OCI-LY7 (cell line): ENCODE measurements at regions not wholly inside any gene's neighbourhood (a gene's known extent, or its start where the extent isn't known, plus 50 kb on each side); places are given as distances from the start of the nearest gene placed in this dataset.

Experiments used
- BruUV-seq: library from RNA; stranded (reverse); fragments of 400-500 nt; replicated peaks from 2 replicates; lab custom pipeline; 2021; lab: Mats Ljungman, UMichigan
- CTCF ChIA-PET: fragments of 300-600 bp; sonication (Branson Sonifier 250); formaldehyde crosslinking; loops from one replicate; lab custom pipeline; 2022; ENCODE audit warnings: antibody characterized with exemption; ENCODE audit not compliant: unreplicated experiment; lab: Charles Lee
- POLR2A ChIA-PET: fragments of 300-600 bp; sonication (Branson Sonifier 250); formaldehyde crosslinking; loops from one replicate; lab custom pipeline; 2022; ENCODE audit warnings: antibody characterized with exemption; lab: Charles Lee
- DNase-seq: peaks from one replicate; pipeline ENCODE4 v3.0.0-alpha.2; 2015; ENCODE audit warnings: low spot score
- H2AFZ ChIP-seq: fragments of 200-600 bp; sonication (generic), shearing (Covaris generic); 2 replicates; pipeline ENCODE4 v1.6.1; 2014; ENCODE audit warnings: mild to moderate bottlenecking, antibody characterized with exemption, low read length, moderate library complexity
- H3K27ac ChIP-seq: fragments of 200-600 bp; sonication (generic); 2 replicates; pipeline ENCODE4 v1.5.1; 2014; ENCODE audit warnings: mixed run types, low read depth, mild to moderate bottlenecking, moderate library complexity, low read length, inconsistent platforms; ENCODE audit not compliant: poor library complexity, severe bottlenecking
- H3K36me3 ChIP-seq: fragments of 200-600 bp; sonication (generic); 2 replicates; pipeline ENCODE4 v1.6.1; 2014; ENCODE audit warnings: mild to moderate bottlenecking, antibody characterized with exemption, low read length, moderate library complexity, mixed read lengths; ENCODE audit not compliant: insufficient read depth
- H3K4me1 ChIP-seq: fragments of 200-600 bp; sonication (generic); 2 replicates; pipeline ENCODE4 v1.5.1; 2014; ENCODE audit warnings: mild to moderate bottlenecking, low read length; ENCODE audit not compliant: insufficient read depth, poor library complexity, severe bottlenecking
- H3K4me2 ChIP-seq: fragments of 200-600 bp; sonication (generic); 2 replicates; pipeline ENCODE4 v1.6.1; 2014; ENCODE audit warnings: mild to moderate bottlenecking, low read length
- H3K4me3 ChIP-seq: fragments of 200-600 bp; sonication (generic); 2 replicates; pipeline ENCODE4 v1.5.1; 2014; ENCODE audit warnings: mild to moderate bottlenecking, low read depth, low read length; ENCODE audit not compliant: poor library complexity, severe bottlenecking
- H3K79me2 ChIP-seq: fragments of 200-600 bp; sonication (generic); 2 replicates; pipeline ENCODE4 v1.6.1; 2016; ENCODE audit warnings: low read depth, mild to moderate bottlenecking, low read length, moderate library complexity, mixed read lengths; ENCODE audit not compliant: insufficient read depth
- H3K9me2 ChIP-seq: fragments of 200-600 bp; sonication (generic); 2 replicates; pipeline ENCODE4 v1.6.1; 2016; ENCODE audit warnings: mild to moderate bottlenecking, low read length, mixed read lengths; ENCODE audit not compliant: insufficient read depth
- H3K9me3 ChIP-seq: fragments of 200-600 bp; sonication (generic); 2 replicates; pipeline ENCODE4 v1.6.1; 2014; ENCODE audit warnings: mild to moderate bottlenecking, mixed run types, low read length, mixed read lengths
- H4K20me1 ChIP-seq: fragments of 200-600 bp; sonication (generic); 2 replicates; pipeline ENCODE4 v1.6.1; 2014; ENCODE audit warnings: mild to moderate bottlenecking, antibody characterized with exemption, low read length, moderate library complexity, mixed read lengths; ENCODE audit not compliant: insufficient read depth
- CTCF ChIP-seq: fragments of 200-600 bp; sonication (generic); conservative IDR thresholded peaks from 2 replicates; pipeline ENCODE4 v1.5.1; 2014; ENCODE audit warnings: mild to moderate bottlenecking, antibody characterized with exemption, low read length, moderate library complexity, mixed read lengths
- EZH2phosphoT487 ChIP-seq: fragments of 200-600 bp; sonication (generic); IDR thresholded peaks from 2 replicates; pipeline ENCODE4 v1.6.1; 2018; ENCODE audit warnings: low read depth, borderline replicate concordance, mild to moderate bottlenecking, mixed run types, antibody characterized with exemption, low read length, moderate library complexity, mixed read lengths
- intact Hi-C: fragments of 100-400 bp; cut with micrococcal nuclease; formaldehyde crosslinking; loops from one replicate; pipeline ENCODE4 v1.10.0; 2022; ENCODE audit not compliant: unreplicated experiment

DNA sequence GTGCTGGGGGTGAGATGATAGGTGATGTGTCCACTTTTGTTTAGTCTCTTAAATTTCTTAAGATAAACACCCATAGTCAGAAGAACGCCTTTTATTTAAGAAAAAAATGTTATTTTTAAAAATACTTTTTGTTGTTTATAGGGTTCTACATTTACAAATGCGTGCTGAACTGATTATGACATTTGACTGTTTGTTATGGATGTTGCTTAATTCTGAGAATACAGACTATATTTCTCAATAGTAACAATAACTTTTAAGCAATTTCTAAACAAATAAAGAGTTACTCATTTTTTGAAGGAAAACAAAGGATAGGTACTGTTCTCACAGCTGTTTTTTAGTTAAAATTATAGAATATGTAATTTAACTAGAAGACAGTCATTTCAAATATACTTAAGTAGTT lies 249.9 kb upstream of the GBE1 start:
- Histone ChIP-seq H3K4me1 (no peaks in the 10 kb centered on the region), H3K4me2 (no peak overlapping the region), H3K36me3 (no peaks in the 10 kb centered on the region), H2AFZ (no peak overlapping the region), H3K9me3 (no peaks in the 10 kb centered on the region), H4K20me1 (no peaks in the 10 kb centered on the region), H3K27ac (no peak overlapping the region), H3K79me2 (no peaks in the 10 kb centered on the region), H3K4me3 (no peak overlapping the region), H3K9me2 (no peaks in the 10 kb centered on the region)
- CTCF ChIA-PET, result no interaction called here
- POLR2A ChIA-PET, result no interaction called here
- no TSS peak for BruUV-seq
- intact Hi-C loops, result no loop called here
- TF ChIP-seq EZH2phosphoT487, result no peak
- no peak for DNase-seq

DNA sequence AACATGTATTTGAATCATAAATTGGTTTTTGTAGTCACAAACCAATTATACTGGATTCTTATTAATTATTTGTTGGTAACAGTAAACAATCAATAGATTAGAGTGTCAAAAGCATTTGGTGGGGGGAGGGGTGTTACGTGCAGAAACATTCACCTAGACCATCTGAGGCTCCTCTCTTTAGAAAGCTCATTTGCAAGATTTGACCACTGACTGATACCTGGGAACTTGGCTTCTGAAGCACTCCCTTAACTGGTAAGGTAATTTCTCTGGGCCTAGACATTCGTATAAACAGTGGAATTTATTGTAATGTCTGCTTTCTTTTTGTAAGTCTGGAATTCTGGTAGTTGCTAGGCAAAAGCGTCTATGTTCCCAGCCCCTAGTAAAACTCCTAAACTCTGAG lies 243.8 kb upstream of the GBE1 start:
- CTCF ChIA-PET, result no interaction called here
- Histone ChIP-seq H3K4me2 (no peak overlapping the region), H3K4me1 (no peaks in the 10 kb centered on the region), H4K20me1 (no peaks in the 10 kb centered on the region), H3K79me2 (no peaks in the 10 kb centered on the region), H3K4me3 (no peak overlapping the region), H3K9me2 (no peaks in the 10 kb centered on the region), H3K36me3 (no peaks in the 10 kb centered on the region), H3K9me3 (no peaks in the 10 kb centered on the region), H3K27ac (no peak overlapping the region), H2AFZ (no peak overlapping the region)
- BruUV-seq, result no TSS peak
- DNase-seq, result no peak
- no peak for TF ChIP-seq CTCF
- TF ChIP-seq EZH2phosphoT487, result no peak
- POLR2A ChIA-PET, result interaction anchor here (1.1 kb wide), 1 partner anchor 366 kb away, joined by 3 read pairs; no protein-coding TSS in a partner anchor
- intact Hi-C loops, result no loop called here

DNA sequence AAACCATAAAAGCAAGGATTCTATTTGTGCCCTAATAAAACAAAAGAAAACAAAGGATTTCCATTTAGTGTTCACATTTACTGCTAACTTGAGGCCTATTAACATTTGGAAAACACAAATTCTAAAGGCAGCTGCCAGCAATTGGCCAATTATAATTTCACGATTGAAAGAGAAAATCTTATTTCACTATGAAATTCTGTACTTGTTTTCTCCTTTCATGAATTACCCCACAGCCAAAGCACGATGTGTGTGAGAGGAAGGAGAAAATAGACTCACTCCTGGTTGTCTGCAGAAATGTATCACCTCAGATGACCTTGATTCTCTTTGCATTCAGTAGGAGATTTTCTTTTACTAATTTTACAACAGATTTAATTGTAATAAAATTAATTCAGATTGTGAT lies 242.8 kb upstream of the GBE1 start:
- no peaks in the 10 kb centered on the region for H3K36me3 ChIP-seq
- intact Hi-C loops, result no loop called here
- no TSS peak for BruUV-seq

More for the DNA sequence above, 242.8 kb upstream of the GBE1 start:
- DNase-seq, result no peak
- Histone ChIP-seq H3K9me3 (no peaks in the 10 kb centered on the region), H4K20me1 (no peaks in the 10 kb centered on the region), H3K4me2 (no peak overlapping the region), H3K4me1 (no peaks in the 10 kb centered on the region), H3K79me2 (no peaks in the 10 kb centered on the region), H3K4me3 (no peak overlapping the region), H2AFZ (no peak overlapping the region), H3K27ac (no peak overlapping the region), H3K9me2 (no peaks in the 10 kb centered on the region)
- ChIA-PET CTCF (no interaction called here), POLR2A (no interaction called here)
- TF ChIP-seq CTCF (no peak), EZH2phosphoT487 (no peak)
